WTC11 (cell line): ENCODE measurements at regions not wholly inside any gene's neighbourhood (a gene's known extent, or its start where the extent isn't known, plus 50 kb on each side); places are given as distances from the start of the nearest gene placed in this dataset.

Experiments used
- E2F1 ChIP-seq: sonication (generic); formaldehyde crosslinking; IDR thresholded peaks from 2 replicates; pipeline ENCODE4 v1.8.0; 2022; ENCODE audit warnings: mild to moderate bottlenecking, missing genetic modification reagents
- E2F5 ChIP-seq: sonication (generic); formaldehyde crosslinking; IDR thresholded peaks from 2 replicates; pipeline ENCODE4 v1.8.1; 2022; ENCODE audit warnings: mild to moderate bottlenecking, moderate library complexity, missing genetic modification reagents
- OVOL2 ChIP-seq: fragments of 250-450 bp; sonication (Bioruptor Pico); IDR thresholded peaks from 2 replicates; pipeline ENCODE4 v1.9.0; 2021; ENCODE audit warnings: mild to moderate bottlenecking, borderline replicate concordance
- TP53 ChIP-seq: sonication (generic); formaldehyde crosslinking; IDR thresholded peaks from 2 replicates; pipeline ENCODE4 v1.8.1; 2023; ENCODE audit warnings: mild to moderate bottlenecking, missing genetic modification reagents

- no peak for TF ChIP-seq TP53
- no peak for TF ChIP-seq E2F1 (CRISPR knock-in tag)
- TF ChIP-seq E2F5 = no peak
- no peak for TF ChIP-seq OVOL2 (CRISPR knock-in tag)
Observed at GRCh38 chr12:84738481-84738972, 174.1 kb downstream of the SLC6A15 start.
